ENCODE measurements at regions not wholly inside any gene's neighbourhood (a gene's known extent, or its start where the extent isn't known, plus 50 kb on each side); places are given as distances from the start of the nearest gene placed in this dataset.

- no peaks in the 10 kb centered on the region for H3K27me3 ChIP-seq
- intact Hi-C loops (cut with DNase I), result no loop called here
- DNase-seq, result no peak
- no peaks in the 10 kb centered on the region for H3K36me3 ChIP-seq
- ATAC-seq, result no peak
- no peaks in the 10 kb centered on the region for H3K4me1 ChIP-seq
- H3K27ac ChIP-seq, result no peak overlapping the region
- no peak for TF ChIP-seq CTCF (IDR thresholded peaks at IDR 0.05)
- no peaks in the 10 kb centered on the region for H3K9me3 ChIP-seq
- H3K4me3 ChIP-seq, result no peak overlapping the region
Measured at GRCh38 chr12:45568808-45569207, 160.7 kb upstream of the ARID2 start.

DNA sequence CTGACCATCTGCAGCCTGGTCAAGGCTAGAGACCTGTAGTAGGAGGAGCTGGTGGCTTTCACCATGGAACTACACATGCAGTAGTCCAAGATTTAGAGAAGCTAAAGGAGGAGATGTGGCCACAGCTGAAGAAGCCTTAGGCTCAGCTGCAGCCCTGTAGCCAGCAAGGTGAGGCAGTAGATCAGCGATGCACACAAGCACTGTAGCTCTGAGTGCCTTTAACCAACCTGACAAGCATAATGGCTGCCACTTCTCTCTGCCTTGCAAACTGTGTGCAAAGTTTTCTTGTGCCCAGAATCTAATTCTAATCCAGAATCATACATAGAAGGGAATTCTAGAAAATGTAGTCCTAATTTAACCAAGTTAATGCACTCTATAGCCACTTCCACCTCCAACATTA lies 159.0 kb upstream of the ARID2 start:
- ATAC-seq, result no peak

GRCh38 chr12:45572114-45572513 lies 157.4 kb upstream of the ARID2 start:
- intact Hi-C loops (cut with DNase I), result no loop called here
- ATAC-seq (peak; percentile 51), DNase-seq (peak in 1 of 4 donors; percentile 30)
- Histone ChIP-seq H3K27me3 (no peaks in the 10 kb centered on the region), H3K27ac (no peak overlapping the region), H3K36me3 (no peaks in the 10 kb centered on the region), H3K4me1 (peaks cover 0 to 6% of the 10 kb centered on the region in 2 donors), H3K4me3 (no peak overlapping the region), H3K9me3 (no peaks in the 10 kb centered on the region)
- TF ChIP-seq CTCF (IDR thresholded peaks at IDR 0.05), result no peak

More for the DNA sequence above, 159.0 kb upstream of the ARID2 start:
- no peaks in the 10 kb centered on the region for H3K36me3 ChIP-seq
- H3K4me3 ChIP-seq, result no peak overlapping the region
- intact Hi-C loops (cut with DNase I), result no loop called here
- no peaks in the 10 kb centered on the region for H3K4me1 ChIP-seq
- TF ChIP-seq CTCF (IDR thresholded peaks at IDR 0.05), result no peak
- H3K9me3 ChIP-seq, result no peaks in the 10 kb centered on the region
- no peak overlapping the region for H3K27ac ChIP-seq
- no peaks in the 10 kb centered on the region for H3K27me3 ChIP-seq
- no peak for DNase-seq

DNA sequence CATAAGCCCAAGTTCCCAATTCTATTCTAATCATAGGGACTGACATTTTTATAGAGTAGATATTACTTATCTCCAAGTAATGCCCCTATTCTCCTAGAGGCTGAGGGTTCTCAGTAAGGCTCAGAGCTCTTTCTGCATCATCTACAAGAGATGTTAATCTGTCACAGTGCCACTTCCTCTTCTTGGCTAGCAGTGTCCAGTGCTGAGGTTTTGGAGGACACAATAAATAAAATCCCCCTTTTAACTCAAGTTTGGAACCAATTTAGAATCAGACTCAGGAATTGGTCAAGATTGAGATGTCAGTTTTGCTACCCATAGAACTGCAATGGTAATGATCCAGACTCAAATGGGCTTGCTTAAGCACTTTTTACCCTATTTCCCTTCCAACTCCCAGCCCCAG lies 154.1 kb upstream of the ARID2 start:
- DNase-seq (no peak), ATAC-seq (peak; percentile 30)
- TF ChIP-seq CTCF (IDR thresholded peaks at IDR 0.05), result no peak
- Histone ChIP-seq H3K4me3 (no peak overlapping the region), H3K27me3 (no peaks in the 10 kb centered on the region), H3K4me1 (peaks cover 4 to 6% of the 10 kb centered on the region in 2 donors), H3K27ac (no peak overlapping the region), H3K36me3 (no peaks in the 10 kb centered on the region), H3K9me3 (no peaks in the 10 kb centered on the region)
- intact Hi-C loops (cut with DNase I), result no loop called here

- Histone ChIP-seq H3K9me3 (no peaks in the 10 kb centered on the region), H3K27ac (no peak overlapping the region), H3K4me1 (peaks cover 4 to 6% of the 10 kb centered on the region in 2 donors), H3K36me3 (no peaks in the 10 kb centered on the region), H3K4me3 (no peak overlapping the region), H3K27me3 (no peaks in the 10 kb centered on the region)
- ATAC-seq (peak; percentile 47), DNase-seq (no peak)
- intact Hi-C loops (cut with DNase I), result no loop called here
- TF ChIP-seq CTCF (IDR thresholded peaks at IDR 0.05), result no peak
Measured at GRCh38 chr12:45575823-45576475, 153.6 kb upstream of the ARID2 start.
